Dendritic cell treated with granulocyte-macrophage colony-stimulating factor and Interleukin-4, amounts not matched to agents 40 ng/mL and 50 ng/mL, for 4 days (primary cell): ENCODE measurements at regions not wholly inside any gene's neighbourhood (a gene's known extent, or its start where the extent isn't known, plus 50 kb on each side); places are given as distances from the start of the nearest gene placed in this dataset.

Source experiments
- H3K27ac Mint-ChIP-seq: one replicate; pipeline ENCODE4 v1.8.0; 2022; ENCODE audit warnings: mild to moderate bottlenecking, mixed read lengths
- H3K27me3 Mint-ChIP-seq: one replicate; pipeline ENCODE4 v1.8.0; 2022; ENCODE audit warnings: mild to moderate bottlenecking, mixed read lengths
- H3K36me3 Mint-ChIP-seq: one replicate; pipeline ENCODE4 v1.8.0; 2022; ENCODE audit warnings: low read depth, mixed read lengths
- H3K4me1 Mint-ChIP-seq: one replicate; pipeline ENCODE4 v1.8.0; 2022; ENCODE audit warnings: low read depth, mixed read lengths
- H3K4me3 Mint-ChIP-seq: one replicate; pipeline ENCODE4 v1.8.0; 2022; ENCODE audit warnings: mild to moderate bottlenecking, moderate library complexity, mixed read lengths
- H3K9me3 Mint-ChIP-seq: one replicate; pipeline ENCODE4 v1.8.0; 2022; ENCODE audit warnings: mixed read lengths
- intact Hi-C: fragments of 100-400 bp; cut with micrococcal nuclease; formaldehyde crosslinking; loops from one replicate; pipeline ENCODE4 v1.15.0; 2022

DNA sequence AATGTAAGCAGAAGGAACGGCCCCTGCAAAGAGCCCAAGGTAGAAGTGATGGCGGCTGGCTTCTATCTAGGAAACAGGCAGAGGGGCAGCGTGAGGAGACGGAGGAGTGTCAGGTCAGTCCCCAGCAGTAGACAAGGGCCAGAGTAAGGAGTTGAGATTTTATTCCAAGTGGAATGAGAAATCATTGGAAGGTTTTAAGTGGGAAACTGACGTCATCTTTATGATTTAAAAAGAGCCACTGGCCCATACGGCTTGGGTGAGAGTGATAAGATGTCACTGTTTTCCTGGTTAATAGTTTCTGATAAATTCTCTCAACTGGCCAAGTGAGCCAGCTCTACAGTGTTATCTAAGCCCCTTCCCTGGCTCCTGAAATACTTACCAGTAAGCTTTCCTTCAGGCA, 103.2 kb upstream of the CAMK1G start:
- intact Hi-C loops = no loop called here
- Mint-ChIP-seq H3K9me3 (no peaks in the 10 kb centered on the region), H3K4me1 (no peaks in the 10 kb centered on the region), H3K36me3 (no peaks in the 10 kb centered on the region), H3K4me3 (no peak overlapping the region), H3K27me3 (no peaks in the 10 kb centered on the region), H3K27ac (no peak overlapping the region)

DNA sequence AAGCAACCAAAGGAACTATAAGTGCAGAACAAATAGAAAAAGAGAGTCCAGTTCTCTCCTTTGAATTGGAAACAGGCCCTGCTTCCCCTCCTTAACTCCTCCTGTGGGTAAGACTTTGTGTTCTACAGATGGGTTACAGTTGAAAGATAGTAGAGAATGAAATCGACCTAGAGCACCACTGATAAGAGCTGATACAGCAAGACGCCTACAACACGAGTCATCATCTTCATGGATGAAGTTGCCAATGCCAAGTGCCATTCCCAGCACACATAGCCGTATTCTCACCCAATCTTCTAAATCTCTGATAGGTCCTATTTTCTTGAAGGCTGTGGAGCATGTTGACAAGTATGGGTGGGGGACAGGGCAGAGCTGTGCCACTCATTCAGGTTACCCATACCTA, 99.8 kb upstream of the CAMK1G start:
- Mint-ChIP-seq H3K36me3 (no peaks in the 10 kb centered on the region), H3K4me1 (no peaks in the 10 kb centered on the region), H3K27me3 (no peaks in the 10 kb centered on the region), H3K9me3 (no peaks in the 10 kb centered on the region), H3K4me3 (no peak overlapping the region), H3K27ac (no peak overlapping the region)
- intact Hi-C loops = no loop called here

DNA sequence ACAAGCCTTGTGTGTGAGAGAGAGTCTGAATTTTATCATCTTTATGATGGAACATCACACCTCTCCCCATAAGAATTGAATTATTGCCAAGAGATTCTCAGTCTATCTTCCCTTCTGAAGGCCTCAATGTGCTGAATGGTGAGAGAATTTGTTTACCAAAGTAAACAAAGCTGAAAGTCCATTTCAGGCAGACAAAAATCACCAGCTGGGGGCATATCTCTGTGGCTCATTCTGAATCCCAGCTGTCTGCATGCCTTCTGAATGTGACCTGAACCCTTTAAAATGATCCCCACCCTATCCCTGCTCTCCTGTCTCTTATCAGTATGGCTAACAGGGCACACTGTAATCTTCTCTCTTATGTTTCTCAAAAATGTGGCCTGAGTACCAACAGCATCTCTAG, 99.1 kb upstream of the CAMK1G start:
- no peaks in the 10 kb centered on the region for H3K4me1 Mint-ChIP-seq

DNA sequence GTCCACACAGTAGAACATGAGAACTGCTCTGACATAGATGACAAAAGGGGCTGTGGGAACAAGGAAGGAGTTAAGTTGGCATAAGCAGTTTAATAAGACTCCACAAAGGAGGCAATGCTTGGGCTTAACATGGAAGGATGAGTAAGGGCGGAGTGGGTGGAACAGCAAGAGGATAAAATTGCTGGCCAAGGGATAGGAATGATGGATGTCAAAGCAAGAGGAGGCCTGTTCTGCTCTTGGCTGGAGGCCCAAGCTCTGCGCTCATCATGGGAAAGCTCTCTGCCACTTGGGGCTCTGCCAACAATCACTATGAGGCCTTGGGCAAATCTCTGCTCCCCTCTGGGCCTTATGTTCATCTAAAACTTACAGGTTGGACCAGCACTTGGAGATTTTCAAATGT, 98.3 kb upstream of the CAMK1G start:
- H3K27me3 Mint-ChIP-seq = no peaks in the 10 kb centered on the region

More for the DNA sequence above, 99.1 kb upstream of the CAMK1G start:
- no peaks in the 10 kb centered on the region for H3K27me3 Mint-ChIP-seq
- intact Hi-C loops = no loop called here
- H3K36me3 Mint-ChIP-seq = no peaks in the 10 kb centered on the region
- H3K27ac Mint-ChIP-seq = no peak overlapping the region
- no peaks in the 10 kb centered on the region for H3K9me3 Mint-ChIP-seq
- no peak overlapping the region for H3K4me3 Mint-ChIP-seq

DNA sequence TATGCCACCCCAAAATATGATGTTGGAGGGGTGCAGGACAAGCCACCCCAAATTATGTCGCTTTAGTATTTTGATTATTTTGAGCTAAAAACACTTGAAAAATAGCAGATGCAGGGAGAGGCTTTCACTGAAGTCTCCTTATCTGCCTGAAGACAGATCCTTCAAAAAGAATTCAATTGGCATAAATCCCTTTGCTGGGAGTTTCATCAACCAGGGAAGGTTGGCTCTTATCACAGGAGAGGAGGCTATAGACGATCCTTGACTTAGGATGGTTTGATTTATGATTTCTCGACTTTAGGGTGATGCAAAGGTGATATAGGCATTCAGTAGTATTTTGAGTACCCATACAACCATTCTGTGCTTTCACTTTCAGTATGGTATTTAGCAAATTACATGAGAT, 97.8 kb upstream of the CAMK1G start:
- no peak overlapping the region for H3K4me3 Mint-ChIP-seq
- intact Hi-C loops = no loop called here
- no peaks in the 10 kb centered on the region for H3K27me3 Mint-ChIP-seq
- H3K36me3 Mint-ChIP-seq = no peaks in the 10 kb centered on the region
- no peaks in the 10 kb centered on the region for H3K4me1 Mint-ChIP-seq
- no peaks in the 10 kb centered on the region for H3K9me3 Mint-ChIP-seq
- H3K27ac Mint-ChIP-seq = no peak overlapping the region

More for the DNA sequence above, 98.3 kb upstream of the CAMK1G start:
- Mint-ChIP-seq H3K36me3 (no peaks in the 10 kb centered on the region), H3K4me3 (no peak overlapping the region), H3K9me3 (no peaks in the 10 kb centered on the region), H3K4me1 (no peaks in the 10 kb centered on the region), H3K27ac (no peak overlapping the region)
- intact Hi-C loops = no loop called here

DNA sequence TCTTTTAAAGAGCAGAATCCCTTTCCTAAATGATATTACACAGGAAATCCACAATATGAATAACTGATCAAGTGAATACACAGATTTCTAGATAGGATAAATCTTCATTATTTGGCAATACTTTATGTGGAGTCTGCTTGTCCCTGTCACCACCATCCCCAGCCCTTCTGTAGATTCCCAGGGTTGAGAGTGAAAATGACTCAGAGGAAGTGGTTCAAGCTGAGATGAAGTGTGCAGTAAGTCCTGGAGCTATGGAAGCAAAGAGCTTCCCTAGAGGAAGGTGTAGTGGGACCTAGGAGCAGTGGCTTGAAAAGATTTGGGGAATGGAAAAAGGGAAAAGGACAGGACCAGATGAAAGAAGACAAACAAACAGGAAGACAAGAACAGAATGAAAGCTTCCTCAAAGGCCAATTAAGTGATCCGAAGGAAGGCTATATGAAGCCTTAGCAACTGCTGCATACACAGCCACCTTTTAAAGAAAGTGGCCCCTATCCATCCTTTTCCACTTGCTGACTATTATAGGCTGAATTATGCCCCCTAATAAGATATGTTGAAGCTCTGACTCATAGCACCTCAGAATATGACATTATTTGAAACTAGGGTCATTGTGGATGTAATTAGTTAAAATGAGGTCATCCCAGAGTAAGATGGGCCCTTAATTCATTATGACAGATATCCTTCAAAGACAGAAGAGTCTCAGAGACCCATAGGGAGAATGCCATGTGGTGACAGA, 96.5 kb upstream of the CAMK1G start:
- Mint-ChIP-seq H3K9me3 (no peaks in the 10 kb centered on the region), H3K4me3 (no peak overlapping the region), H3K27me3 (no peaks in the 10 kb centered on the region), H3K27ac (no peak overlapping the region), H3K36me3 (no peaks in the 10 kb centered on the region), H3K4me1 (no peaks in the 10 kb centered on the region)
- intact Hi-C loops = no loop called here

DNA sequence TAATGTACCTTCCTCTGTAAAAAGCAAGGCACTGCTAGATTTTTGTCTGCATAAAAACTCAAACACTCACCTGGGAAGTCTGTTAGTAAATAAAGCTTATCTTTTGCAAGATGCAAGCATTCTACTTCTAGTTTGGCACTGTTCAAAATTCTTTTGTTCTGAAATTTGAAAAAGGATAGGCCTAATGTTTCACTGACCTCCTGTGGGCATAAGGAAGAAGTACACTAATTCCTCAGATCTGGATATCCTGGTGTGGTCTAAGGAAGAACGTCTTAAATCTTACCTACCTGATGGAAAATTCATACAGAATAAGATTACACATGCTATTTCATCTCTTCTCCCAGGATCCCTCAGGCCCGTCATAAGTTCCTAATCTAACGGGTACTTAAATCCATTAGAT, 93.5 kb upstream of the CAMK1G start:
- H3K4me3 Mint-ChIP-seq = no peak overlapping the region
- H3K9me3 Mint-ChIP-seq = no peaks in the 10 kb centered on the region
- intact Hi-C loops = no loop called here
- H3K27ac Mint-ChIP-seq = no peak overlapping the region
- peaks cover 1% of the 10 kb centered on the region for H3K27me3 Mint-ChIP-seq
- no peaks in the 10 kb centered on the region for H3K36me3 Mint-ChIP-seq
- no peaks in the 10 kb centered on the region for H3K4me1 Mint-ChIP-seq

DNA sequence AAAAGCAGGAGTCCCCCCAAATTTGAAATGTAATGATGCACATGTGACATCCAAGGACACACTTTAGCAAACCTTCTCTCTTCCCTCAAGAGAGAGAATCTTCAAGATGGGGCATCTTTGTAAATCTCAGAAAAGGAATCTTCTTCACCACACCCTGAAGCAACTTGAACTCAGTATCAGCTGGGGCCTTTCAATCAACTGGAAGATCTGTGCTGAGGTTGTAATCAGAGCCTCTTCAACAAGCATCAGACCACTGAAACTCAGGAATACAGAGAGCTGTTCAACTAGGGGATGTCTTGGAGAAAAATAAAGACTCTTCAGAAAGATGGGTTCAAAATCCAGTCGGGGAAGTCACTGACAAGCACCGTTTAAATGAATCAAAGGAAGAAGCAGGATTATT, 92.5 kb upstream of the CAMK1G start:
- no peaks in the 10 kb centered on the region for H3K9me3 Mint-ChIP-seq
- intact Hi-C loops = no loop called here
- H3K4me3 Mint-ChIP-seq = no peak overlapping the region
- H3K36me3 Mint-ChIP-seq = no peaks in the 10 kb centered on the region
- no peak overlapping the region for H3K27ac Mint-ChIP-seq
- H3K27me3 Mint-ChIP-seq = peaks cover 1% of the 10 kb centered on the region
- no peaks in the 10 kb centered on the region for H3K4me1 Mint-ChIP-seq

DNA sequence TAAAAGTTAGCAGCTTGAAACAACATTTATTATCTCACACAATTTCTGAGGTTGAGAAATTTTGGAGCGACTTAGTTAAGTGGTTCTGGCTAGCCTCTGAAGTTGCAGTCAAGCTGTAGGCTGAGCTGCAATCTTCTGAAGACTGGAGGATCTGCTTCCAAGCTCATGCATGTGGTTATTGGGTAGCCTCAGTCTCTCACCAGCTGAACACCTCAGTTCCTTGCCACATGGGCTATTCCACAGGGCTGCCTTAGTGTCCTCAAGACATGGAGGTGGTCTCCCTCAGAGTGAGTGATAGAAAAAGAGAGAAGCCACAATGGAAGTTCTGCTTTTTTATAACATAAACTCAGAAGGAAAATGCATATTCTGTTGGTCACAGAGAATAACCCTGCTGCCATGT, 92.0 kb upstream of the CAMK1G start:
- peaks cover 1% of the 10 kb centered on the region for H3K27me3 Mint-ChIP-seq
- H3K9me3 Mint-ChIP-seq = peaks cover 2% of the 10 kb centered on the region
- no peaks in the 10 kb centered on the region for H3K4me1 Mint-ChIP-seq
- no peaks in the 10 kb centered on the region for H3K36me3 Mint-ChIP-seq
- intact Hi-C loops = no loop called here
- no peak overlapping the region for H3K27ac Mint-ChIP-seq
- H3K4me3 Mint-ChIP-seq = no peak overlapping the region

DNA sequence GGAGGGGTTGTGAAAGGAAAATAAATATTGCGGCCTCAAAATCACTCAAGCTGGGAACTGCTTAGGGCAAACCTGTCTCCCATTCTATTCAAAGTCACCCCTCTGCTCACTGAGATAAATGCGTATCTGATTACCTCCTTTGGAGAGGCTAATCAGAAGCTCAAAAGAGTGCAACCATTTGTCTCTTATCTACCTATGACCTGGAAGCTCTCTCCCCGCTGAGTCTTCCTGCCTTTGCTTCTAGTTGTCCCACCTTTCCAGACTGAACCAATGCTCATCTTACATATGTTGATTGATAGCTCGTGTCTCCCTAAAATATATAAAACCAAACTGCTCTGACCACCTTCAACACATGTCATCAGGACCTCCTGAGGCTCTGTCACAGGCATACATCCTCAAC, 91.6 kb upstream of the CAMK1G start:
- Mint-ChIP-seq H3K27me3 (peaks cover 1% of the 10 kb centered on the region), H3K9me3 (peaks cover 6% of the 10 kb centered on the region), H3K36me3 (no peaks in the 10 kb centered on the region), H3K4me1 (no peaks in the 10 kb centered on the region), H3K27ac (no peak overlapping the region), H3K4me3 (no peak overlapping the region)
- intact Hi-C loops = no loop called here

DNA sequence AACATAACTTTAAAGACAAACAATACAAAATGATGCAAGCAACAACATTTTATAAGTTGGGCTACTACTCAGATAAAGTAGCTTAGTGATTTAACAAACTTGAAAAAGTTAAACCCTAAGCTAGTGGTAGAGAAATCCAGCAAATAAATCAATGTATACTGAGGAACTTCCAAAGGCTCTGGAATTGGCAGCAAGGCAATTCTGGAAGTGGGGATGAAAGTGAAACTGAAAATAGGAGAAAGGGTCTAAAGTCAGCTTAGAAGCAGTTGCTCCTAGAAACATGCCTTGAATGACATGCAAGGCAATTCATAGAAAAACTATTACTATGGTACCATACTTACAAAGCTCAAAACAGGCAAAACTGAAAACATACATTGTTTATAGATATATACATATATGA, 90.0 kb upstream of the CAMK1G start:
- no peaks in the 10 kb centered on the region for H3K4me1 Mint-ChIP-seq
- no peak overlapping the region for H3K4me3 Mint-ChIP-seq
- no peaks in the 10 kb centered on the region for H3K36me3 Mint-ChIP-seq
- peaks cover 1% of the 10 kb centered on the region for H3K27me3 Mint-ChIP-seq
- intact Hi-C loops = no loop called here
- H3K9me3 Mint-ChIP-seq = peaks cover 18% of the 10 kb centered on the region
- no peak overlapping the region for H3K27ac Mint-ChIP-seq

DNA sequence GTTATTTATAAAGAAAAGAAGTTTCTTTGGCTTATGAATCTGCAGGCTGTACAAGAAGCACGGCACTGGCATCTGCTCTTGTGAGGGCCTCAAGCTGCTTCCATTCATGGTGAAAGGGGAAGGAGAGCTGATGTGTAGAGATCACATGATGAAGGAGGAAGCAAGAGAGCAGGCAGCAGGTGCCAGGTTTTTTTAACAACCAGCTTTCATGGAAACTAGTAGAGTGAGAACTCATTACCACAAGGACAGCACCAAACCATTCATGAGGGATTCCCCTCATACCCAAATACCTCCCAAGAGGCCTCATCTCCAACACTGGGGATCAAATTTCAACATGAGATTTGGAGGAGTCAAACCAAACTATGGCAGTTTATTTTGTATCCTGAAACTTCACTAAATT, 85.8 kb upstream of the CAMK1G start:
- no peaks in the 10 kb centered on the region for H3K36me3 Mint-ChIP-seq
- intact Hi-C loops = no loop called here
- peaks cover 42% of the 10 kb centered on the region for H3K9me3 Mint-ChIP-seq
- H3K4me1 Mint-ChIP-seq = no peaks in the 10 kb centered on the region
- H3K27ac Mint-ChIP-seq = no peak overlapping the region
- H3K4me3 Mint-ChIP-seq = no peak overlapping the region
- H3K27me3 Mint-ChIP-seq = peaks cover 1% of the 10 kb centered on the region

DNA sequence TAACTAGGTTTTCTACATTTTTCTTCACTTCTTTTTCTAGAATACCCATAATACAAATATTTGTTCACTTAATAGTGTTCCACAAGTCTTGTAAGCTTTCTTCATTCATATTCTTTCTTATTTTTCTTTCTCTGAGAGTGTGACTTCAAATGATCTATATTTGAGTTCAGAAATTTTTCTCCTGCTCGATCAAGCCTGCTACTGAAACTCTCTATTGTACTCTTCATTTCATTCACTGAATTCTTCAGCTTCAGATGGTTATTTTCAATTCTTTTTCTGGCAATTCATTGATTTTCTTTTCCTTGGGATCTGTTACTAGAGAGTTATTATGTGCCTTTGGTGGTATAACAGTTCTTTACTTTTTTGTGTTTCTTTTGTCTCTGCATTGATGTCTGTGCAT, 82.5 kb upstream of the CAMK1G start:
- Mint-ChIP-seq H3K27me3 (no peaks in the 10 kb centered on the region), H3K36me3 (no peaks in the 10 kb centered on the region), H3K9me3 (peaks cover 42% of the 10 kb centered on the region), H3K27ac (no peak overlapping the region), H3K4me3 (no peak overlapping the region), H3K4me1 (no peaks in the 10 kb centered on the region)
- intact Hi-C loops = no loop called here

DNA sequence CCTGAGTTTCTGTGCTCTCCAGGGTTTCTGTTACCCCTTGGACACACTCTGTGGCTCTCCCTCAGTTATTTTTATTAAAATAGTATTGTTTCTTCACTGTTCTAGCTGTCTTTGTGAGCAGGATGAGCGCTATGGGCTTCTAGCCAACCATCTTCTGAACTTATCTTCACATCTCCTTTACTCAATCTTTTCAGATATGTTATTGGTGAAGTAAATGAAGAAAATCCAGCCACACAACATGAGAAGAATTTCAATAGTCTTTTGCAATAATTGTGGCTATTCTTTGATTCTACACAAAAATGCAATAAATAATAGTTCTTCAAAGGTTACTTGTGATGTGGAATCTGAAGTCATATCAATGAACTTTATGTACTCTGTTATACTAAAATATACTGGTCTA, 80.3 kb upstream of the CAMK1G start:
- Mint-ChIP-seq H3K27me3 (no peaks in the 10 kb centered on the region), H3K4me3 (no peak overlapping the region), H3K36me3 (no peaks in the 10 kb centered on the region), H3K27ac (no peak overlapping the region), H3K9me3 (peaks cover 24% of the 10 kb centered on the region), H3K4me1 (no peaks in the 10 kb centered on the region)
- intact Hi-C loops = no loop called here

DNA sequence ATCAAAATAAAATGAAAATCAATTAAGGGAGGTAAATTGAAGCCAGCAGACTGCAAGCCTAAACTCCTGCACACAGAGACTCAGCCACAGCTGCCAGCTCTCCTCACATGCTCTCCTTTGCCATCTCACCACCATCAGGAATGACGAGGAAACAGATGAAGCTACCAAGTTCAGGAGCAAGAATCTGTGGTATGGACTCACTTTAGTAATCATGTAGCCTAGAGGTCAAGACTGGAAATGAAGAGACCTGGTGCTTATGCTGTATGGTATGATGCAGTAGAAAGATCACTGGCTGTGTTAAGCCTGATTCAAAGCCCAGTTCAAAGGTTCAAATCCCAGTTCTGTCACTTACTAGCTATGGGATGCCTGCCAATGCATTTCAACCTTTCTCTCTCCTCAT, 78.9 kb upstream of the CAMK1G start:
- intact Hi-C loops = no loop called here
- peaks cover 24% of the 10 kb centered on the region for H3K9me3 Mint-ChIP-seq
- H3K36me3 Mint-ChIP-seq = no peaks in the 10 kb centered on the region
- H3K4me3 Mint-ChIP-seq = no peak overlapping the region
- no peak overlapping the region for H3K27ac Mint-ChIP-seq
- no peaks in the 10 kb centered on the region for H3K27me3 Mint-ChIP-seq
- no peaks in the 10 kb centered on the region for H3K4me1 Mint-ChIP-seq
